HFFc6 (cell line): ENCODE measurements at regions not wholly inside any gene's neighbourhood (a gene's known extent, or its start where the extent isn't known, plus 50 kb on each side); places are given as distances from the start of the nearest gene placed in this dataset.

ENCODE experiments used
- DNase-seq: peaks from one replicate; pipeline ENCODE4 v3.0.0-alpha.2; 2018
- H3K27ac Mint-ChIP-seq: 2 replicates; pipeline ENCODE4 v1.8.0; 2020; ENCODE audit warnings: mild to moderate bottlenecking, mixed read lengths
- H3K27me3 Mint-ChIP-seq: 2 replicates; pipeline ENCODE4 v1.8.0; 2021; ENCODE audit warnings: mild to moderate bottlenecking, moderate library complexity, mixed read lengths; ENCODE audit not compliant: insufficient read depth
- H3K36me3 Mint-ChIP-seq: 2 replicates; pipeline ENCODE4 v1.8.0; 2021; ENCODE audit warnings: low read depth, mixed read lengths
- H3K4me1 Mint-ChIP-seq: 2 replicates; pipeline ENCODE4 v1.8.0; 2020; ENCODE audit warnings: low read depth, mixed read lengths
- H3K4me3 Mint-ChIP-seq: 2 replicates; pipeline ENCODE4 v1.8.0; 2020; ENCODE audit warnings: mild to moderate bottlenecking, moderate library complexity, mixed read lengths
- H3K9me3 Mint-ChIP-seq: 2 replicates; pipeline ENCODE4 v1.8.0; 2020; ENCODE audit warnings: mild to moderate bottlenecking, mixed read lengths
- TF ChIP-seq, protein P1 (sequence below): fragments of 200-600 bp; sonication (generic); IDR thresholded peaks from 2 replicates; pipeline ENCODE4 v1.5.0; 2021; ENCODE audit warnings: antibody characterized with exemption, mild to moderate bottlenecking

DNA sequence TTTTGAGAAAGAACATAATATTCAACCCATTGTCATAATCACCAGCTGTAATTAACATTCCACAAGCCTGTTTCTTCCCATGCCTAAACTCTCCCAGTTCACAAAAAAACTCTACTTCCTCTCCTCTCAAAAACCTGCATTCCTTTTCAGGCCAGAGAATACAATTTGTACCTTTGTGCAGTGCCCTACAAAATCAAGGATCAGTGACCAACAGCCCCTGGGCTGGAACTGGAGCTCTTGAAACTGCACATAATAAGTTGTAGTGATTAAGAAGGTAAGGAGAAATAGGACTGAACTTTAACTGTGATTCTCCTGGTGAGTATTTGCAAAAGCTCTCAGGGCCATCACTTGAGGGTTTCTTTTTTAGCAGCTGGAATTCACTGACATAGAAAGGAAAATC, 472.7 kb downstream of the RFC3 start:
- no peaks in the 10 kb centered on the region for H3K27me3 Mint-ChIP-seq
- no peaks in the 10 kb centered on the region for H3K36me3 Mint-ChIP-seq
- H3K4me3 Mint-ChIP-seq: no peak overlapping the region
- TF ChIP-seq, protein P1, sequence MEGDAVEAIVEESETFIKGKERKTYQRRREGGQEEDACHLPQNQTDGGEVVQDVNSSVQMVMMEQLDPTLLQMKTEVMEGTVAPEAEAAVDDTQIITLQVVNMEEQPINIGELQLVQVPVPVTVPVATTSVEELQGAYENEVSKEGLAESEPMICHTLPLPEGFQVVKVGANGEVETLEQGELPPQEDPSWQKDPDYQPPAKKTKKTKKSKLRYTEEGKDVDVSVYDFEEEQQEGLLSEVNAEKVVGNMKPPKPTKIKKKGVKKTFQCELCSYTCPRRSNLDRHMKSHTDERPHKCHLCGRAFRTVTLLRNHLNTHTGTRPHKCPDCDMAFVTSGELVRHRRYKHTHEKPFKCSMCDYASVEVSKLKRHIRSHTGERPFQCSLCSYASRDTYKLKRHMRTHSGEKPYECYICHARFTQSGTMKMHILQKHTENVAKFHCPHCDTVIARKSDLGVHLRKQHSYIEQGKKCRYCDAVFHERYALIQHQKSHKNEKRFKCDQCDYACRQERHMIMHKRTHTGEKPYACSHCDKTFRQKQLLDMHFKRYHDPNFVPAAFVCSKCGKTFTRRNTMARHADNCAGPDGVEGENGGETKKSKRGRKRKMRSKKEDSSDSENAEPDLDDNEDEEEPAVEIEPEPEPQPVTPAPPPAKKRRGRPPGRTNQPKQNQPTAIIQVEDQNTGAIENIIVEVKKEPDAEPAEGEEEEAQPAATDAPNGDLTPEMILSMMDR: no peak
- no peak overlapping the region for H3K27ac Mint-ChIP-seq
- no peak for DNase-seq
- no peaks in the 10 kb centered on the region for H3K9me3 Mint-ChIP-seq
- H3K4me1 Mint-ChIP-seq: peaks cover 6% of the 10 kb centered on the region; the same call in 1 of the 2 replicates

DNA sequence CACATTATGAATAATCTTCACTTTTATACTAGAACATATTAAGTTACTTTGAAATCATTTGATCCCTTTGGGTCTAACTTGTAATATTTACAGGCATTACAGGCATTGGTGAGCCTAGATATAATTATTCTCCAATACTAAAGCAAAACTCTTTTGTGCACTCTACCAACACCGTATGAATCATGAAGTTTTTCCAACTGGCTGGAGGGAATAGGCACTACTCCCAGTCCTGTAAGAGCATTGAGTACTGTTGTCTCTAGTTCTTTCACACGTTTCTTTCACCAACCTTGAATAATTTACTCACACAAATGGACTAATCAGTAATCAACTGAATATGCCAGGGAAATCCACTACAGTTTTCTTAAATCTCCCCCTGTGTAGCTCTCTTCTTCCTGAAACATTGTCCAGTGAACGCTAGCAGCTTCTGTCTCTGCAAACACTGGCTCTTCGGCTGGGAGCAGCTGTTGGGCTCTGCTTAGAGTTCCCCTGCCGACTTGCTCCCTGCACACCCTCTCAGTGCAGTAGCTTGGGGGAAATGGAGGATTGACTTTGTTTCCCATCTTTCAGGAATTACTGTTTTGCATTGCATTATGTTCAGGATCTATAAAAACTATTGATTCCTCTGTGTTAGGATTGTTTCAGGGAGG, 476.7 kb downstream of the RFC3 start:
- no peaks in the 10 kb centered on the region for H3K27me3 Mint-ChIP-seq
- no peak overlapping the region for H3K27ac Mint-ChIP-seq
- H3K4me3 Mint-ChIP-seq: peak overlapping the region; percentile 43; the same call in 1 of the 2 replicates
- TF ChIP-seq, protein P1: no peak
- no peak for DNase-seq
- no peaks in the 10 kb centered on the region for H3K9me3 Mint-ChIP-seq
- H3K36me3 Mint-ChIP-seq: no peaks in the 10 kb centered on the region
- peaks cover 6% of the 10 kb centered on the region; the same call in 1 of the 2 replicates for H3K4me1 Mint-ChIP-seq

DNA sequence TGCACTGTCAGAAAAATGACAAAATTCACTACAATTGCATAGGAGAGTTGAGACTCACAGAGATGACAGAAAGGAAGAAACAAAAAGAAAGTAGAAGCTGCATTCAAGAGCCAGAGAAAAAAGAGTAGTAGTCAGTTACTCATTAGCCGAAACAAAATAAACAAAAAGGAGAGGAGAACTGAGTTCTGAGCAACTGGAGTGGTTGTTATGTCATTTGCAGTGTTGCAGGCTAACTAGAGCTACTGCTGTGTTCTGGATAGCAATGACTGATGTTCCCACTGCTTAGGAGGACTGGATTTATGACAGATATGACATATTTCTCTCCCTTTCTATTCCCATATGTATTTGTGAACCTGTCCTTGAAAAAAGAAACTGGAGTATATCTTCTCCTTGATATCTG, 482.6 kb downstream of the RFC3 start:
- DNase-seq: no peak
- Mint-ChIP-seq H3K4me3 (peak overlapping the region; percentile 53), H3K9me3 (no peaks in the 10 kb centered on the region), H3K27ac (no peak overlapping the region; the same call in 1 of the 2 replicates), H3K27me3 (peaks cover 2% of the 10 kb centered on the region; the same call in 1 of the 2 replicates), H3K4me1 (peaks cover 10% of the 10 kb centered on the region), H3K36me3 (no peaks in the 10 kb centered on the region)
- TF ChIP-seq, protein P1: no peak

DNA sequence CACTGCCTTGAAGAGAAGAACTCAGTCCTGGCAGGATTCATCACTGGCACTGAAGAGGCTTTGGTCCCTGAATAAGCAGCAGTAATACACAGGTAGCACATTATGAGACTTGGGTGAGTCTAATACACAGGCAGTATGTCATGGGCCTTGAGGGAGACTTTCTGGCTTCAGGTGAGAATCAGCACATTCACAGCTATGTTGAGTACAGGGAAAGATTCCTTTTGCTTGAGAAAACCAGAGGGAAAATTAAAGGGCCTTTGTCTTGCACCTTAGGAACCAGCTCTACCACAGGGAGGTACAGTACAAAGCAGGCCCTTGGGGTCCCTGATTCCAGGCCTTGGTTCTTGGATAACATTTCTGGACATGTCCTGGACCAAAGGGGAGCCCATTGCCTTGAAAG, 484.6 kb downstream of the RFC3 start:
- TF ChIP-seq, protein P1: no peak
- H3K27ac Mint-ChIP-seq: no peak overlapping the region

DNA sequence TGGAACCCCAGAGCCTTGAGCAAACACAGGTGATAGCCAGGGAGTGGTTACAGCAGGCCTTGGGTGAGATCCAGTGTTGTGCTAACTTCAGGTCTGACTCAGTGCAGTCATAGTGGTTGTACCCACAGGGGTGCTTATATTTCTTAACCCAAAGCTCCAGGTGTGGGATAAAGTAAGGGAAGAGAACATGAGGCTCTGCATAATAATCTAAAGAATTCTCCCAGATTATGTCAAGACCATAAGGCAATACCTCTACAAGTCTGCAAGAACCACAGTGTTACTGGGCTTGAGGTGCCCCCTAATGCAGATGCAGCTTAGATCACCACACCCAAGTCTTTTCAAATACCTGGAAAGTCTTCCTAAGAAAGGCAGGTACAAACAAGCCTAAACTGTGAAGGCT, 485.4 kb downstream of the RFC3 start:
- Mint-ChIP-seq H3K27ac (no peak overlapping the region), H3K27me3 (peaks cover 4% of the 10 kb centered on the region; the same call in 1 of the 2 replicates), H3K9me3 (no peaks in the 10 kb centered on the region)

More for the DNA sequence above, 484.6 kb downstream of the RFC3 start:
- no peak for DNase-seq
- H3K4me3 Mint-ChIP-seq: no peak overlapping the region
- H3K4me1 Mint-ChIP-seq: peaks cover 10% of the 10 kb centered on the region
- H3K36me3 Mint-ChIP-seq: no peaks in the 10 kb centered on the region
- peaks cover 4% of the 10 kb centered on the region; the same call in 1 of the 2 replicates for H3K27me3 Mint-ChIP-seq
- H3K9me3 Mint-ChIP-seq: no peaks in the 10 kb centered on the region

More for the DNA sequence above, 485.4 kb downstream of the RFC3 start:
- no peak overlapping the region for H3K4me3 Mint-ChIP-seq
- no peak for DNase-seq
- H3K4me1 Mint-ChIP-seq: peaks cover 10% of the 10 kb centered on the region
- TF ChIP-seq, protein P1: no peak
- H3K36me3 Mint-ChIP-seq: no peaks in the 10 kb centered on the region
